SK-N-SH treated with all-trans-retinoic acid at 6 μM for 48 hours (cell line): ENCODE measurements at regions not wholly inside any gene's neighbourhood (a gene's known extent, or its start where the extent isn't known, plus 50 kb on each side); places are given as distances from the start of the nearest gene placed in this dataset.

ENCODE experiments used
- ARNTL ChIP-seq: fragments of 450-650 bp; formaldehyde crosslinking; IDR thresholded peaks from 2 replicates; pipeline ENCODE4 v1.5.0; 2020; ENCODE audit warnings: low read depth, mild to moderate bottlenecking, moderate library complexity, borderline replicate concordance
- ISL1 ChIP-seq: fragments of 250-450 bp; sonication (Bioruptor Pico); IDR thresholded peaks from 2 replicates; pipeline ENCODE4 v2.1.2; 2022; ENCODE audit warnings: mild to moderate bottlenecking, moderate library complexity
- TCF4 ChIP-seq: fragments of 250-450 bp; sonication (Bioruptor Pico); IDR thresholded peaks from 2 replicates; pipeline ENCODE4 v1.8.0; 2021; ENCODE audit warnings: mild to moderate bottlenecking, moderate library complexity, borderline replicate concordance
- ZFP3 ChIP-seq: fragments of 250-450 bp; sonication (Bioruptor Pico); IDR thresholded peaks from 2 replicates; pipeline ENCODE4 v1.5.0; 2020; ENCODE audit warnings: mild to moderate bottlenecking, moderate library complexity
- ZNF565 ChIP-seq: fragments of 450-650 bp; formaldehyde crosslinking; conservative IDR thresholded peaks from 2 replicates; pipeline ENCODE4 v1.5.0; 2020; ENCODE audit warnings: low read depth, mild to moderate bottlenecking, moderate library complexity
- TF ChIP-seq, protein P1 (sequence below): fragments of 250-450 bp; sonication (Bioruptor Pico); IDR thresholded peaks from 2 replicates; pipeline ENCODE4 v1.5.1; 2020; ENCODE audit warnings: low read depth, mild to moderate bottlenecking, moderate library complexity
- TF ChIP-seq, protein P2 (sequence below): fragments of 250-450 bp; sonication (Bioruptor Pico); IDR thresholded peaks from 2 replicates; pipeline ENCODE4 v1.8.0; 2020; ENCODE audit warnings: mild to moderate bottlenecking, moderate library complexity, borderline replicate concordance

DNA sequence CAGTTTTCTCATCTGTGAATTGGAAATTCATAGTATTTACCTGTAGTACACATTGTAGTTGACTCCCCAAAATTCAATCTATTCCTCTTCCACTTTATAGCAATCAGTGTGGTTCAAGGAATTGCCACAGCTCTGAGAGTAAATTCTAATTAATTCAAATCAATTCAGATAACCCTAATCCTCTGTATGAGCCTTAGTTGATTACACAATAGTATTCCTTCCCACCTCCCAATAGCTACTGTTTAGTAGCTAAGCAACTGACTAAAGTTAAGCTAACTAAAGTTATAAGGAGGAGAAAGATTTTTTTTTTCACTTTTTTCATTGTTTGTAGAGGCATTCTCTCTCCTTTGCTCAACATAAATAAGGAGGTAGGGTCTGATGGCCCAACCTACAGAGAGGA is 77.5 kb downstream of the ARRDC3 start:
- no peak for TF ChIP-seq ZFP3 (CRISPR knock-in tag)
- TF ChIP-seq ARNTL (CRISPR knock-in tag): no peak
- TF ChIP-seq, protein P1, sequence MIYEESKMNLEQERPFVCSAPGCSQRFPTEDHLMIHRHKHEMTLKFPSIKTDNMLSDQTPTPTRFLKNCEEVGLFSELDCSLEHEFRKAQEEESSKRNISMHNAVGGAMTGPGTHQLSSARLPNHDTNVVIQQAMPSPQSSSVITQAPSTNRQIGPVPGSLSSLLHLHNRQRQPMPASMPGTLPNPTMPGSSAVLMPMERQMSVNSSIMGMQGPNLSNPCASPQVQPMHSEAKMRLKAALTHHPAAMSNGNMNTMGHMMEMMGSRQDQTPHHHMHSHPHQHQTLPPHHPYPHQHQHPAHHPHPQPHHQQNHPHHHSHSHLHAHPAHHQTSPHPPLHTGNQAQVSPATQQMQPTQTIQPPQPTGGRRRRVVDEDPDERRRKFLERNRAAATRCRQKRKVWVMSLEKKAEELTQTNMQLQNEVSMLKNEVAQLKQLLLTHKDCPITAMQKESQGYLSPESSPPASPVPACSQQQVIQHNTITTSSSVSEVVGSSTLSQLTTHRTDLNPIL (CRISPR knock-in tag): no peak
- TF ChIP-seq TCF4 (CRISPR knock-in tag): no peak
- TF ChIP-seq, protein P2, sequence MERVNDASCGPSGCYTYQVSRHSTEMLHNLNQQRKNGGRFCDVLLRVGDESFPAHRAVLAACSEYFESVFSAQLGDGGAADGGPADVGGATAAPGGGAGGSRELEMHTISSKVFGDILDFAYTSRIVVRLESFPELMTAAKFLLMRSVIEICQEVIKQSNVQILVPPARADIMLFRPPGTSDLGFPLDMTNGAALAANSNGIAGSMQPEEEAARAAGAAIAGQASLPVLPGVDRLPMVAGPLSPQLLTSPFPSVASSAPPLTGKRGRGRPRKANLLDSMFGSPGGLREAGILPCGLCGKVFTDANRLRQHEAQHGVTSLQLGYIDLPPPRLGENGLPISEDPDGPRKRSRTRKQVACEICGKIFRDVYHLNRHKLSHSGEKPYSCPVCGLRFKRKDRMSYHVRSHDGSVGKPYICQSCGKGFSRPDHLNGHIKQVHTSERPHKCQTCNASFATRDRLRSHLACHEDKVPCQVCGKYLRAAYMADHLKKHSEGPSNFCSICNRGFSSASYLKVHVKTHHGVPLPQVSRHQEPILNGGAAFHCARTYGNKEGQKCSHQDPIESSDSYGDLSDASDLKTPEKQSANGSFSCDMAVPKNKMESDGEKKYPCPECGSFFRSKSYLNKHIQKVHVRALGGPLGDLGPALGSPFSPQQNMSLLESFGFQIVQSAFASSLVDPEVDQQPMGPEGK (CRISPR knock-in tag): no peak
- TF ChIP-seq ISL1 (CRISPR knock-in tag): no peak
- no peak for TF ChIP-seq ZNF565 (CRISPR knock-in tag)
